Gastroesophageal sphincter (tissue), 4 donors: ENCODE measurements at regions not wholly inside any gene's neighbourhood (a gene's known extent, or its start where the extent isn't known, plus 50 kb on each side); places are given as distances from the start of the nearest gene placed in this dataset.

Experiments
- ATAC-seq: fragments of 150-250 bp; one replicate; pipeline ENCODE4 v1.9.1; 2016; ENCODE audit warnings: mild to moderate bottlenecking, moderate library complexity
- H3K27ac ChIP-seq, 4 donors: fragments of 200-600 bp; sonication (generic) in 3 of 4; 1 replicate in 3 of 4; 2 replicates in 1 of 4; pipeline ENCODE4 v1.5.1; 2016 to 2019
- H3K27me3 ChIP-seq: fragments of 200-600 bp; sonication (generic); one replicate; pipeline ENCODE4 v1.5.1; 2019
- H3K36me3 ChIP-seq, 2 donors: fragments of 200-600 bp; sonication (generic); one replicate each; pipeline ENCODE4 v1.5.1; 2019; ENCODE audit warnings: control low read depth in 1 of 2
- H3K4me1 ChIP-seq, 3 donors: fragments of 200-600 bp; sonication (generic); 1 replicate in 2 of 3; 2 replicates in 1 of 3; pipeline ENCODE4 v1.5.1; 2016 to 2019; ENCODE audit warnings: control low read depth in 2 of 3
- H3K4me3 ChIP-seq, 2 donors: fragments of 200-600 bp; sonication (generic); one replicate each; pipeline ENCODE4 v1.5.1; 2019; ENCODE audit warnings: mild to moderate bottlenecking in 1 of 2, moderate library complexity in 1 of 2
- H3K9me3 ChIP-seq, 3 donors: fragments of 200-600 bp; sonication (generic); one replicate each; pipeline ENCODE4 v1.5.1; 2017 to 2019; ENCODE audit warnings: control low read depth in 2 of 3
- CTCF ChIP-seq, 4 experiments: fragments of 200-600 bp in 2 of 4; fragments of 450-650 bp in 2 of 4; sonication (generic) in 1 of 4; IDR thresholded peaks; one replicate each; pipeline ENCODE4 v1.5.1; 2017 to 2019; ENCODE audit warnings: antibody characterized with exemption in 4 of 4, mild to moderate bottlenecking in 2 of 4, moderate library complexity in 2 of 4
- EP300 ChIP-seq: sonication (generic); formaldehyde crosslinking; IDR thresholded peaks from one replicate; pipeline ENCODE4 v1.6.1; 2017; ENCODE audit warnings: antibody characterized with exemption, mild to moderate bottlenecking
- POLR2A ChIP-seq, 2 donors: fragments of 450-650 bp; IDR thresholded peaks; one replicate each; pipeline ENCODE4 v1.6.1; 2017; ENCODE audit warnings: antibody characterized with exemption in 2 of 2, mild to moderate bottlenecking in 2 of 2, moderate library complexity in 1 of 2
- POLR2AphosphoS5 ChIP-seq: sonication (generic); formaldehyde crosslinking; IDR thresholded peaks from one replicate; pipeline ENCODE4 v1.6.1; 2017; ENCODE audit warnings: antibody characterized with exemption
- WGBS, 2 donors: methylation state at CpG; one replicate each; pipeline ENCODE4 v1.1.5; 2018; ENCODE audit warnings: low coverage in 1 of 2; 5-methylcytosine and 5-hydroxymethylcytosine counted together

- no peak for ATAC-seq
- WGBS, 2 donors, result 75 to 93% methylated on average over 4 of the region's 5 CpGs
Measured at GRCh38 chr12:115403689-115404088, 719.7 kb upstream of the TBX3 start.

GRCh38 chr12:115403253-115403652, 719.3 kb upstream of the TBX3 start:
- Histone ChIP-seq H3K36me3 (no peaks in the 10 kb centered on the region), H3K27ac (no peak overlapping the region), H3K9me3 (no peaks in the 10 kb centered on the region), H3K27me3 (peaks cover 20% of the 10 kb centered on the region), H3K4me1 (peaks cover 0 to 5% (median 5%) of the 10 kb centered on the region in 3 donors), H3K4me3 (no peak overlapping the region)
- no peak for TF ChIP-seq EP300
- TF ChIP-seq POLR2A (IDR thresholded peaks at IDR 0.05), result no peak
- no peak for TF ChIP-seq CTCF (IDR thresholded peaks at IDR 0.05)
- TF ChIP-seq POLR2AphosphoS5, result no peak
- 75 to 79% methylated on average over 2 of the region's 2 CpGs for WGBS, 2 donors
- ATAC-seq, result no peak

More at GRCh38 chr12:115403689-115404088, 719.7 kb upstream of the TBX3 start:
- no peak overlapping the region for H3K27ac ChIP-seq
- no peak overlapping the region for H3K4me3 ChIP-seq
- H3K4me1 ChIP-seq, result peaks cover 0 to 5% (median 5%) of the 10 kb centered on the region in 3 donors
- no peak for TF ChIP-seq POLR2AphosphoS5
- no peak for TF ChIP-seq CTCF (IDR thresholded peaks at IDR 0.05)
- no peak for TF ChIP-seq POLR2A (IDR thresholded peaks at IDR 0.05)
- TF ChIP-seq EP300, result no peak
- no peaks in the 10 kb centered on the region for H3K36me3 ChIP-seq
- peaks cover 18% of the 10 kb centered on the region for H3K27me3 ChIP-seq
- H3K9me3 ChIP-seq, result no peaks in the 10 kb centered on the region

GRCh38 chr12:115402443-115403180, 718.6 kb upstream of the TBX3 start:
- no peak overlapping the region for H3K27ac ChIP-seq
- H3K4me3 ChIP-seq, result no peak overlapping the region
- H3K9me3 ChIP-seq, result no peaks in the 10 kb centered on the region
- peaks cover 16% of the 10 kb centered on the region for H3K27me3 ChIP-seq
- H3K36me3 ChIP-seq, result no peaks in the 10 kb centered on the region
- no peak for ATAC-seq
- H3K4me1 ChIP-seq, result peaks cover 0 to 5% (median 5%) of the 10 kb centered on the region in 3 donors
- TF ChIP-seq POLR2AphosphoS5 (no peak), EP300 (no peak), CTCF (IDR thresholded peaks at IDR 0.05) (no peak), POLR2A (IDR thresholded peaks at IDR 0.05) (no peak)
- WGBS, 2 donors, result 85 to 95% methylated on average over 3 to 9 of the region's 9 CpGs

GRCh38 chr12:115401761-115402160, 717.8 kb upstream of the TBX3 start:
- Histone ChIP-seq H3K27me3 (peaks cover 7% of the 10 kb centered on the region), H3K27ac (no peak overlapping the region), H3K4me3 (no peak overlapping the region), H3K9me3 (peaks cover 0 to 7% (median 0%) of the 10 kb centered on the region in 3 donors), H3K36me3 (no peaks in the 10 kb centered on the region), H3K4me1 (peaks cover 0 to 5% (median 5%) of the 10 kb centered on the region in 3 donors)
- TF ChIP-seq POLR2AphosphoS5 (no peak), CTCF (IDR thresholded peaks at IDR 0.05) (no peak), POLR2A (IDR thresholded peaks at IDR 0.05) (no peak), EP300 (no peak)
- ATAC-seq, result no peak
- WGBS, 2 donors, result 66 to 68% methylated on average over 2 to 3 of the region's 3 CpGs

GRCh38 chr12:115400011-115400410, 716.0 kb upstream of the TBX3 start:
- Histone ChIP-seq H3K4me1 (peaks cover 0 to 1% (median under 1%) of the 10 kb centered on the region in 3 donors), H3K36me3 (no peaks in the 10 kb centered on the region), H3K27me3 (peaks cover 12% of the 10 kb centered on the region), H3K9me3 (peaks cover 0 to 13% (median 0%) of the 10 kb centered on the region in 3 donors), H3K4me3 (no peak overlapping the region), H3K27ac (no peak overlapping the region)
- TF ChIP-seq POLR2AphosphoS5, result no peak
- no peak for TF ChIP-seq POLR2A (IDR thresholded peaks at IDR 0.05)
- no peak for TF ChIP-seq CTCF (IDR thresholded peaks at IDR 0.05)
- no peak for TF ChIP-seq EP300
- ATAC-seq, result no peak
- WGBS, 2 donors, result 86 to 91% methylated on average over 4 of the region's 4 CpGs
